ENCODE measurements at regions not wholly inside any gene's neighbourhood (a gene's known extent, or its start where the extent isn't known, plus 50 kb on each side); places are given as distances from the start of the nearest gene placed in this dataset.

DNA sequence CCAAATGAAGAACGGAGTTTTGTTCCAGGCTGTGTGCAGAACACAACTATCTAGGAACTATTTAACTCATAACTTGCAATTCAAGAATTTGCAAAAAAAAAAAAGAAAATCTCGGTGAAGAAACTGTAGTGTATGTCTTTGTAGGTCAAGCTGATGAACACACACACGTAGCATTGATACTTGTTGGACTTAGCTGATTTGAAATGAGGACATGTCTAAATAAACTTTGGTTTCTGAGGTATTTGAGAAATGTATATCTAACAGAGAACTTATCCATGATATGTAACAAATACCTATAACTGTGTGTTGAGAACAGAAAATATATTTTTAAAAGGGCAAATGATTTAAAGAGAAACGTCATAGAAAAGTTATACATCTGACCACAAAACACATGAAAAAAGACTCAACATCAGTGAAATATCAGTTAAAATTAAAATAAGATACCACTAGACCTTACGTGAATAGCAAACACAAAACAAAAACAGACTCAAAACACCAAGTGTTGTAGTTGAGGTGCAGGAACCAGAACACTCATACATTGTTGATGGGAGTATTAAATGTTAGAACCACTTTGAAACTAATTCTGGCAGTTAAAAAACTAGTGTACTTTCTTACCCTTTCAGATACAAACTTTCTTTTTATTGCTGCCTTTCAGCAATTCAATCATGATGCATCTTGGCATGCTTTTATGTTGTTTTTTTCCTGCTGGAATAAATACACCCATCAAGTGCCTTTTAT is 1535.8 kb upstream of the PCDH10 start:
- Histone ChIP-seq H3K27ac (no peak overlapping the region), H3K4me3 (no peak overlapping the region), H3K9me3 (no peaks in the 10 kb centered on the region), H3K4me2 (no peak overlapping the region; the same call in 2 of the 3 replicates), H3K4me1 (no peaks in the 10 kb centered on the region)
- ChIA-PET CTCF (no interaction called here), POLR2A (no interaction called here)
- ATAC-seq = no peak
- FAIRE-seq = no peak
- DNase-seq (ENCODE audit: low read depth in 1 of 2, low spot score in 1 of 2) = no peak
- 18% methylated on average over 5 of the region's 5 CpGs for WGBS (ENCODE audit: missing lambda C conversion rate)
- TF ChIP-seq TP53 (CRISPR knock-in tag; IDR thresholded peaks at IDR 0.05) (no peak), ZFP36 (IDR thresholded peaks at IDR 0.05; ENCODE audit: borderline replicate concordance, partially characterized antibody) (no peak), HDAC2 (IDR thresholded peaks at IDR 0.05) (no peak), NFE2L2 (conservative IDR thresholded peaks at IDR 0.05; ENCODE audit: low read length) (no peak), ESRRA (IDR thresholded peaks at IDR 0.05; ENCODE audit: borderline replicate concordance, low read length) (no peak), MYC (IDR thresholded peaks at IDR 0.05; ENCODE audit: borderline replicate concordance, low read length) (no peak), HOXA7 (CRISPR knock-in tag; IDR thresholded peaks at IDR 0.05) (no peak), HOXB5 (CRISPR knock-in tag; IDR thresholded peaks at IDR 0.05) (no peak)

DNA sequence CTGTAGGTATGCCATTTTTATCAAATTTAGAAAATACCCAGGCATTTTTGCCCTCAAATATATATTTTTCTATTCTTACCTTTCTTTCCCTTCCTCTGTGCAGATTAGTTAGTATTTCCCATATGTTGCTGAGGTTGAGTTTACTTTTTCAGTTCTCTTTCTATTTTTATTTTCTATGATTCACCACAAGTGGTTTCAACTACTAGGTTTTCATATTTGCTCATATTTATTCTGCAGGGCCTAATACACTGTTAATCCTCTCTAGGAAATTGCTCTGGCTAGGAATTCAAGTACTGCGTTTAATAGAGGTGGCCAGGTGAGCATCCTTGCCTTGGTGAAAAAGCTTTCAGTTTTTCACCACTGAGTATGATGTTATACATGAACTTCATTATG is 1535.3 kb upstream of the PCDH10 start:
- H3K4me1 ChIP-seq = no peaks in the 10 kb centered on the region
- DNase-seq (ENCODE audit: low read depth in 1 of 2, low spot score in 1 of 2) = no peak
- H3K27ac ChIP-seq = no peak overlapping the region
- ChIA-PET CTCF (no interaction called here), POLR2A (no interaction called here)
- no peak for FAIRE-seq
- 0% methylated on average over 1 of the region's 1 CpG for WGBS (ENCODE audit: missing lambda C conversion rate)
- TF ChIP-seq HOXA7 (CRISPR knock-in tag; IDR thresholded peaks at IDR 0.05) (no peak), EP300 (IDR thresholded peaks at IDR 0.05) (no peak), MAFK (IDR thresholded peaks at IDR 0.05; ENCODE audit: partially characterized antibody) (no peak), ZSCAN20 (CRISPR knock-in tag; IDR thresholded peaks at IDR 0.05) (no peak), MAZ (IDR thresholded peaks at IDR 0.05; ENCODE audit: borderline replicate concordance, low read depth, low read length) (no peak), ESRRA (IDR thresholded peaks at IDR 0.05; ENCODE audit: borderline replicate concordance, low read length) (no peak), TFCP2L1 (CRISPR knock-in tag; IDR thresholded peaks at IDR 0.05) (no peak)
- TF ChIP-seq, protein P1, sequence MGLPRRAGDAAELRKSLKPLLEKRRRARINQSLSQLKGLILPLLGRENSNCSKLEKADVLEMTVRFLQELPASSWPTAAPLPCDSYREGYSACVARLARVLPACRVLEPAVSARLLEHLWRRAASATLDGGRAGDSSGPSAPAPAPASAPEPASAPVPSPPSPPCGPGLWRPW (IDR thresholded peaks at IDR 0.05) = no peak
- H3K4me2 ChIP-seq = no peak overlapping the region
- no peaks in the 10 kb centered on the region for H3K9me3 ChIP-seq
- ATAC-seq = no peak
- no peak overlapping the region for H3K4me3 ChIP-seq

DNA sequence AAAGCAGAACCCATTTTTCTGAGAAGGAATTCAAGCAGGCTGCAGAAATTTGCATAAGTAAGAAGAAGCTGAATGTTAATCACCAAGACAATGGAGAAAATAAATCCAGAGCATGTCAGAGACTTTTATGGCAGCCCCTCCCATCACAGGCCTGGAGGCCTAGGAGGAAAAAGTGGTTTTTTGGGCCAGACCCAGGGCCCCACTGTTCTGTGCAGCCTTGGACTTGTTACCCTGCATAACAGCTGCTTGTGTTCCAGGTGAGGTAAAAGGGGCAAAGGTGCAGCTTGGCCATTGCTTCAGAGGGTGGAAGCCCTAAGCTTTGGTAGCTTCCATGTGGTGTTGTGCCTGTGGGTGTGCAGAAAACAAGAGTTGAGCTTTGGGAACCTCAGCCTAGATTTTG is 1516.2 kb upstream of the PCDH10 start:
- DNase-seq (ENCODE audit: low read depth in 1 of 2, low spot score in 1 of 2) = no peak
- no peaks in the 10 kb centered on the region for H3K4me1 ChIP-seq
- ChIA-PET POLR2A (no interaction called here), CTCF (no interaction called here)
- TF ChIP-seq ZFP36 (IDR thresholded peaks at IDR 0.05; ENCODE audit: borderline replicate concordance, partially characterized antibody) (peak; percentile 18), PHF8 (IDR thresholded peaks at IDR 0.05; ENCODE audit: borderline replicate concordance, low read depth) (no peak)
- H3K4me3 ChIP-seq = no peak overlapping the region
- FAIRE-seq = no peak
- ATAC-seq = no peak
- H3K9me3 ChIP-seq = no peaks in the 10 kb centered on the region; the same call in 2 of the 3 replicates
- H3K4me2 ChIP-seq = no peak overlapping the region
- no peak overlapping the region for H3K27ac ChIP-seq

DNA sequence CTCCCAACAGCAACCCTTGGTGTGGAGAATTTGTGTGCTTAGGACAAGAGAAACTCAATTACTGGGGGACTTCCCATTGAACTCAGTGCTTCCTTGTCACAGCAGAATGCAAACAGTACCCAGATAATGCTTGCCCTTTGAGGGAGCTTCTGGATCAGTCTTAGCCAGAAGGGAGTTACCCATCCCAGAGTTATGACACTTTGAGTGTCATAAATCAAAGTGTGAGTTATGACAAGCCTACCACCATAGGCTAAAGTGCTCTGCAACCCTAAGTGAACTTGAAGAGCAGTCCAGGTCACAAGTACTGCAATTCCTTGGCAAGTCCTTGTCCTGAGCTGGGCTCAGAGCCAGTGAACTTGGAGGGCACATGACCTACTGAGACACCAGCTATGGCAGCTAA is 1513.9 kb upstream of the PCDH10 start:
- no peak for FAIRE-seq
- no peak overlapping the region for H3K4me3 ChIP-seq
- no peak overlapping the region for H3K27ac ChIP-seq
- no peak for ATAC-seq
- no peak for TF ChIP-seq CEBPB (IDR thresholded peaks at IDR 0.05)
- TF ChIP-seq, protein P2, sequence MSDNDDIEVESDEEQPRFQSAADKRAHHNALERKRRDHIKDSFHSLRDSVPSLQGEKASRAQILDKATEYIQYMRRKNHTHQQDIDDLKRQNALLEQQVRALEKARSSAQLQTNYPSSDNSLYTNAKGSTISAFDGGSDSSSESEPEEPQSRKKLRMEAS (IDR thresholded peaks at IDR 0.05) = no peak
- TF ChIP-seq, protein P3, sequence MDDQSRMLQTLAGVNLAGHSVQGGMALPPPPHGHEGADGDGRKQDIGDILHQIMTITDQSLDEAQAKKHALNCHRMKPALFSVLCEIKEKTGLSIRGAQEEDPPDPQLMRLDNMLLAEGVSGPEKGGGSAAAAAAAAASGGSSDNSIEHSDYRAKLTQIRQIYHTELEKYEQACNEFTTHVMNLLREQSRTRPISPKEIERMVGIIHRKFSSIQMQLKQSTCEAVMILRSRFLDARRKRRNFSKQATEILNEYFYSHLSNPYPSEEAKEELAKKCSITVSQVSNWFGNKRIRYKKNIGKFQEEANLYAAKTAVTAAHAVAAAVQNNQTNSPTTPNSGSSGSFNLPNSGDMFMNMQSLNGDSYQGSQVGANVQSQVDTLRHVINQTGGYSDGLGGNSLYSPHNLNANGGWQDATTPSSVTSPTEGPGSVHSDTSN (IDR thresholded peaks at IDR 0.05) = no peak
- no peak for TF ChIP-seq SMC3 (IDR thresholded peaks at IDR 0.05)
- POLR2A ChIA-PET = no interaction called here
- CTCF ChIA-PET = no interaction called here
- no peaks in the 10 kb centered on the region; the same call in 2 of the 3 replicates for H3K9me3 ChIP-seq
- H3K4me1 ChIP-seq = no peaks in the 10 kb centered on the region
- H3K4me2 ChIP-seq = no peak overlapping the region
- DNase-seq (ENCODE audit: low read depth in 1 of 2, low spot score in 1 of 2) = peak in 1 of 2 experiments; percentile 1

All from A549 (cell line).